H7 (cell line): ENCODE measurements at regions not wholly inside any gene's neighbourhood (a gene's known extent, or its start where the extent isn't known, plus 50 kb on each side); places are given as distances from the start of the nearest gene placed in this dataset.

Experiments used
- DNase-seq: peaks from one replicate; pipeline ENCODE4 v3.0.0; 2012
- H3K27me3 ChIP-seq: 2 replicates; pipeline ENCODE4 v1.6.0; 2011; ENCODE audit warnings: mild to moderate bottlenecking, low read length; ENCODE audit not compliant: control insufficient read depth, insufficient read depth
- H3K36me3 ChIP-seq: replicated peaks from 2 replicates; pipeline ENCODE4 v1.5.1; 2011; ENCODE audit warnings: low read length; ENCODE audit not compliant: control insufficient read depth, insufficient read depth
- H3K4me3 ChIP-seq: 2 replicates; pipeline ENCODE4 v1.5.1; 2011; ENCODE audit warnings: low read depth, mild to moderate bottlenecking, control low read depth, low read length, moderate library complexity; ENCODE audit not compliant: insufficient read depth

DNA sequence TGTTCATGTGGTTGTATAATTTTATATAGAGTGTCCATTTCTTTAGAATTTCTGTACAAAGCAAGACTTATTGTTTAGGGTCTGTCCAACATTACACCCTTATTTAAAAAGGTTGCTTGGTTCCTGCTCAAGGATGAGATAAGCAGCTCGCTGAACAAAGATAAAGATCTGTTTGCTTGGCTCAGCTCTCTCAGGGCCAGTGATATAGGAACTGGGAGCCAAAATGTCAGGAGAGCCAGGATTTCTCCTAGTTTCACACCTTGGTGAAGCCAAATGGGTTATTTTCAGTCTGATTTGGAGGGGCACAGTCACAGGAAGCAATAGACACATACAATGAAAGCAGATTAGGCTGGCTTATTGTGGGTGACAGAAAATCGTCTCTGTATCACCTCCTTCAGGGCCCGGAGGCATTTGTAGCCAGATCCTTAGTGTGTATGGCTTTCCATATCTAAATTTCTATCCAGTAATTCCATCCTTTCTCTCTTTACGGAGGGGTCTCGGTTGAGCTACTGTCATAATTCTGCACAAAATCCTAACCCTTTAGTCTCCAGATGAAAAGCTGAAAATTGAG, 396.4 kb downstream of the TMEM232 start:
- Histone ChIP-seq H3K36me3 (no peaks in the 10 kb centered on the region), H3K4me3 (no peak overlapping the region), H3K27me3 (no peaks in the 10 kb centered on the region)
- no peak for DNase-seq

- Histone ChIP-seq H3K36me3 (no peaks in the 10 kb centered on the region), H3K4me3 (no peak overlapping the region), H3K27me3 (no peaks in the 10 kb centered on the region)
- DNase-seq: peak; percentile 14
Measured at GRCh38 chr5:110333384-110333783, 393.1 kb downstream of the TMEM232 start.

DNA sequence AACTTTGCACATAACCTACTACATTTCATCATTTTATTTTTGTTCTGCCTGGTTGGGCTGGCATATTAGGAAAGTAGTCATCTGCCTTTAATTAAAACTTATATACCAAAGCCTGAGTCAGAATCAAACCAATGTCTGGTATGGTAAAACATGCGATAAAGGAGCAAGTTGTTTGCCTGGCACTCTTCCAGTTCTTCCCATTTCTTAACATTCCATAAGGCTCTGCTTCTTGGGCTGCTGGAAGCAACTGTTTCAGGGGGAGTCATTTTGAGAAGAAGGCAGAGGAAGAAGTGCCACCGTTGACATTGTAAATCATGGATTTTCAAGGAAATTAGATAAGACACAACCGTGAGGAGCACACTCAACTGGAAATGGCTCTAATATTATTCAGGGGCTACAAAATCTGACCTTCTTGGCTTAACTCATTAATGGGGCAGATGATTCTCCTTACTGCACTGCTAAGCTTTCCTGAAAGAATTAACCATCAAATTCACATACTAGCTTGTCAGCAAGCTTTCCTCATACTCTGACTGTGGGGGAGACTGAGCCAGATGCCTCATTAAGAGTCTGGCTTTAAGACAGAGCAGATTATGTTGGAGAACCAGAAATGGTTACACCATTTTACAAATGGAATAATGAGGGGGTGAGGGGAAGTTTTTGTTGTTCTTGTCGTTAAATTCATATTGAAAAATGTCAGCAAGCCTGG, 391.0 kb downstream of the TMEM232 start:
- Histone ChIP-seq H3K27me3 (no peaks in the 10 kb centered on the region), H3K4me3 (no peak overlapping the region), H3K36me3 (no peaks in the 10 kb centered on the region)
- no peak for DNase-seq

GRCh38 chr5:110338341-110339083, 388.0 kb downstream of the TMEM232 start:
- Histone ChIP-seq H3K27me3 (no peaks in the 10 kb centered on the region), H3K4me3 (no peak overlapping the region), H3K36me3 (no peaks in the 10 kb centered on the region)
- no peak for DNase-seq

DNA sequence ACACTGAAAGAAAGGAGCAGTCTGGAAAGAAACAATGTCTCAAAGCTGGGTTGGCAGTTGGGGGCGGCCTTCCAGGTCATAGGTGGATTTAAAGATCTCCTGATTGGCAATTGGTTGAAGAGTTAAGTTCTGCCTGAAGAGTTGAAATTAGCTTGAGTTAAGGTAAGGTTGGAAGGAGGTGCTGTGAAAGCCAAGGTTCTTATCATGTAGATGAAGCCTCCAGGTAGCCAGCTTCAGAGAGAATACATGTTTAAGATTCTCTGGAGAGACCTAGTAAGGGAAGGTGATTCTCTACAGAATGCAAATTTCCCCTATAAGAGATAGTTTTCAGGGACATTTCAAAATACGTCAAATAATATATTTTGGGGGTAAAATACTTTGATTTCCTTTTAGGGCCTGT, 387.1 kb downstream of the TMEM232 start:
- Histone ChIP-seq H3K4me3 (no peak overlapping the region), H3K36me3 (no peaks in the 10 kb centered on the region), H3K27me3 (no peaks in the 10 kb centered on the region)
- no peak for DNase-seq

DNA sequence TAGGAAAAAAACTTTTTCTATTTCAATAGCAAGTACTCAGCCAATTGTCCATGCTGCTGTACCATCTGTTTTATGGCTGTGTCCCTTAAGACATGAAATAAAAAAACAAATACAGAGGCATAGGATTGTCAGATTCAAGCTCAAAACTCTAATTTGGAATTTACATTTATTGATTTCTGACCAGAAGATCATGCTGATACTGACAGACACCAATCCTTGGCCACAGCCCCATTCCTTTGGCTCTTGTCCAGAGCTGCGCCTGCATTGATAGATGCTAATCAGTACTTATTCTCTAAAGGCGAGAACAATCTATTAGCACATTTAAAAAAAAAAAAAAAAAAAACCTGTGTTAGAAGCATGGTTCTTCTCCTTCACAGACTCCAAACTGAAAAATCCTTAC, 384.6 kb downstream of the TMEM232 start:
- Histone ChIP-seq H3K27me3 (no peaks in the 10 kb centered on the region), H3K4me3 (no peak overlapping the region), H3K36me3 (no peaks in the 10 kb centered on the region)
- DNase-seq: no peak

DNA sequence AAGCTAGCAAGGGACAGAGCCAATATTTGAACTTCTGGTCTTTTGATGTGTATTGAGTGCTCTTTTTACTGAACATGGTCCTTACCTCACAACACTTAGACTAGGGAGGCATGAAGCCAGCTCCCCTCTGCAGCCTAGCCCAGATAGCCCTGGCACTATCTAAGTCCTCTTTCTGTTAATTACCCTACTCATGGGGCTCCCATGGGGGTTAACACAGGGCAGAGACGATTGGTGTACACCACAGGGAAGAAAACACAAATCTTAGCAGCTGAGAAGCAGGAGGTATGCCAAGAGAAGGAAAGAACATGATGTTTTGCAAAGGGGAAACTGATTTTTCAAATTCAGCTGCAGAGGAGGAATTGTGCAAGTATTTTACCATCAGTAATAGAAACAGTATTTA, 383.8 kb downstream of the TMEM232 start:
- no peaks in the 10 kb centered on the region for H3K36me3 ChIP-seq
- no peak for DNase-seq
- H3K4me3 ChIP-seq: no peak overlapping the region
- no peaks in the 10 kb centered on the region for H3K27me3 ChIP-seq

DNA sequence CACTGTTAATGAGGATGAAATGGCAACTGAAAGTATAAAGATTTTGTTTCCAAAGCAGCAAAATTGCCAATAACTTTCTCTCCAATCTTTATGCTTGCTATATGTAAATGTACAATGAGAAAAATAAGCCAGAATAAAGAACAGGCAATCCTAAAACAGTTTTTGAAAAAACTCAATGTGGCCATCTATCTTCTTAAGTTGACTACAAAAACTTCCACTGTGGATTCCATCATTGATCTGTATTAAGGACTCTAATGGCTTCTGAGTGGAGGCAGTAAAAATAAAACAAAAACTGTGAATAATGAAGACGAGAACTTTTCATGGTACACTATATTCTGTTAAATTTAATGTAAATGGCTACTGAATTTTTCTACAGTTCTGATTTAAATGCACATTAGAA, 382.9 kb downstream of the TMEM232 start:
- Histone ChIP-seq H3K4me3 (no peak overlapping the region), H3K27me3 (no peaks in the 10 kb centered on the region), H3K36me3 (no peaks in the 10 kb centered on the region)
- DNase-seq: no peak

DNA sequence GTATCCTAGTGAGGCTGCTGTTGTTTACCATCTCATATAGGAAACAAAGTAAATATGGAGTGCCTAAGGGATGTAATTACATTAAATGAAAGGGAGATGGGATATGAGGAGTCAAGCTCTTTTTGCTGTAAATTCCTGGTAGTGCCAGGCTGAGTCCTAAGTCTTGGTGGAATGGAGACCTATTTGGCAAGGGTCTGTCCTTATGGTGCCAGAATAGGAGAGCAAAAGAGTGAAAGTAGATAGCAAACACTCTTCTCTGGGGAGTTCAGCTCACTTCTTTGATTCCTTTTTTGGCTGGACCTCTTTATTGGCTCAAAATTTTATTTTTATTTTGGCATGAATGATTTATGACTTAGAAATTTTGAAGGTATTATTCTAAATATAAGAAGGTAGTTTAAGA, 380.8 kb downstream of the TMEM232 start:
- no peaks in the 10 kb centered on the region for H3K36me3 ChIP-seq
- H3K4me3 ChIP-seq: no peak overlapping the region
- H3K27me3 ChIP-seq: no peaks in the 10 kb centered on the region

GRCh38 chr5:110346893-110347358, 379.5 kb downstream of the TMEM232 start:
- DNase-seq: no peak

More for the DNA sequence above, 380.8 kb downstream of the TMEM232 start:
- no peak for DNase-seq

DNA sequence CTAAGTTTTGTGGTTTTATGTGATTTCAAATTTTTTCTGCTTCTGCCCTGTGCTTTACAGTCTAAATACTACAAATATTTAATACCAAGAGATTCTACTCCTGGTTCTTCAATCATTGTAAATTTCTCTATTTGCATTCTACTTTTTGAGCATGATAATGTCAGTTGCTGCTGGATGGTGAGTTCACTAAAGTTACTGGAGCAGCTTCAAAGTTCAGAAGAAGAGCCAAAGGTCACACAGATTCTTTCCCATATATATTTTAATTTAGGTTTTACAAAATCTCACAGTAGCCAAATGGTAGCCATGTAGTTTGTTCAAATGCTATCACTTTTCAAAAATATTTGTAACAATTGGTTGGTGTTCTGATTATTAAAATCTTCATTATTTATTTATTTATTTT, 378.7 kb downstream of the TMEM232 start:
- no peak for DNase-seq
- Histone ChIP-seq H3K36me3 (no peaks in the 10 kb centered on the region), H3K27me3 (no peaks in the 10 kb centered on the region)

More at GRCh38 chr5:110346893-110347358, 379.5 kb downstream of the TMEM232 start:
- H3K36me3 ChIP-seq: no peaks in the 10 kb centered on the region
- H3K4me3 ChIP-seq: no peak overlapping the region
- H3K27me3 ChIP-seq: no peaks in the 10 kb centered on the region

DNA sequence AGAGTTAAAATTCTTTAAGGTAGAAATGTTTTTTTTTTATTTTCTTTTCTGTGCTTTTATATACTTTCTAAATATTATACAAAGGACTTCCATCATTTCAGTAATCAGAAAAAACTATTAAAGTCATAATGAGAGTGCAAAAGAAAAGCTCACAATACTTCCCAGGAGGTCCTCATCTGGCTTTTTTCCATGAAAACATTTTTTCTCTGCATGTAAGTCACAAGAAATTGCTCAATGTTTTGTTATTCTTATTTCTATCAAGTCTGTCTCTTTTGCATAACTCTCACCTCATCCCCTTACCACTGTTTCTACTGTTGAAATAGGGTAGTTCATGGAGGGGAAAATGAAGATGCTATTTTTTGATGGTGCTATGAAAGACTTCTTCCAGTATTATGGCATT, 375.0 kb downstream of the TMEM232 start:
- Histone ChIP-seq H3K4me3 (no peak overlapping the region), H3K36me3 (no peaks in the 10 kb centered on the region), H3K27me3 (no peaks in the 10 kb centered on the region)
- DNase-seq: no peak

More for the DNA sequence above, 378.7 kb downstream of the TMEM232 start:
- H3K4me3 ChIP-seq: no peak overlapping the region

DNA sequence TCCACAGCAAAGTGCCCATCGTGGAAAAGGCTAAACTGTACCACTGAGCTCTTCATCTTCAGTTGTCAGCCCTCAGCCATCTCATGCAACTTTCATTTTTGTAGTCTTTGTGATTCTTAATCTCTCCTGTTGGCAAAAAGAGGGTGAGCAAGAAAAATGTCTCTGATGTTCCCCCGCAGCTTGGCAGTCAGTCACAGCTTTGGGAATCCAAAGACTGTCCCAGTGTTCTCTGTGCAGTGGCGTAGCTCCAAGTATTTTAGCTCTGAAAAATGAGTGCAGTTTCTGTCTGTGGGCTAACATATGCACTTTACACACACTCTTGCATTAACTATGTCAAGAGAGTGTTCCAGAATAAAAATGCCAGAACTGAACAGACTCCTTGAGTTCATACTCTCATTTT, 372.2 kb downstream of the TMEM232 start:
- DNase-seq: no peak
- Histone ChIP-seq H3K27me3 (no peaks in the 10 kb centered on the region), H3K36me3 (no peaks in the 10 kb centered on the region), H3K4me3 (no peak overlapping the region)

GRCh38 chr5:110354915-110355644, 371.4 kb downstream of the TMEM232 start:
- Histone ChIP-seq H3K4me3 (no peak overlapping the region), H3K27me3 (no peaks in the 10 kb centered on the region), H3K36me3 (no peaks in the 10 kb centered on the region)
- DNase-seq: no peak
